GM23338 (cell line): ENCODE measurements at regions not wholly inside any gene's neighbourhood (a gene's known extent, or its start where the extent isn't known, plus 50 kb on each side); places are given as distances from the start of the nearest gene placed in this dataset.

Experiments
- CTCF ChIP-seq, 2 experiments: fragments of 200-600 bp in 1 of 2; sonication (generic) in 1 of 2; conservative IDR thresholded peaks; 2 replicates each; pipeline versions ENCODE4 v1.5.1 to v1.6.1; 2016 to 2017; ENCODE audit warnings: antibody characterized with exemption in 2 of 2, low read depth in 2 of 2, mild to moderate bottlenecking in 2 of 2, moderate library complexity in 1 of 2
- EZH2 ChIP-seq: fragments of 200-600 bp; sonication (generic); IDR thresholded peaks from one replicate; pipeline ENCODE4 v1.8.0; 2017; ENCODE audit warnings: antibody characterized with exemption, mild to moderate bottlenecking, low read depth; ENCODE audit not compliant: unreplicated experiment
- EZH2phosphoT487 ChIP-seq: fragments of 200-600 bp; sonication (generic); IDR thresholded peaks from one replicate; pipeline ENCODE4 v1.8.1; 2018; ENCODE audit warnings: antibody characterized with exemption; ENCODE audit not compliant: unreplicated experiment
- NANOG ChIP-seq: IDR thresholded peaks from 2 replicates; pipeline ENCODE4 v1.6.1; 2016; ENCODE audit warnings: antibody characterized with exemption, borderline replicate concordance
- REST ChIP-seq: IDR thresholded peaks from one replicate; pipeline ENCODE4 v1.6.1; 2018; ENCODE audit warnings: antibody characterized with exemption; ENCODE audit not compliant: unreplicated experiment

- TF ChIP-seq CTCF (conservative IDR thresholded peaks at IDR 0.05; ENCODE audit: low read depth in 2 of 2) (peak in 1 of 2 experiments; percentile 28; a peak in 2 of 4 replicates), EZH2phosphoT487 (no peak), NANOG (no peak), REST (no peak), EZH2 (no peak)
These were observed 206.5 kb upstream of the CDH5 start for GRCh38 chr16:66159987-66160386.
